Activated CD8-positive, alpha-beta T cell treated with anti-CD3 and anti-CD28 coated beads, Interleukin-2, amount 10 ng/mL, durations not matched to agents 7 days and 5 days (primary cell): ENCODE measurements at regions not wholly inside any gene's neighbourhood (a gene's known extent, or its start where the extent isn't known, plus 50 kb on each side); places are given as distances from the start of the nearest gene placed in this dataset.

Experiments used
- ATAC-seq: fragments of 150-1000 bp; cut with Tn5 transposase; one replicate; pipeline ENCODE4 v1.10.0; 2021; ENCODE audit warnings: moderate library complexity
- CTCF ChIA-PET: fragments of 350-600 bp; sonication (Branson Sonifier 250); formaldehyde crosslinking; loops from one replicate; lab custom pipeline; 2021; ENCODE audit warnings: antibody characterized with exemption; lab: Charles Lee
- POLR2A ChIA-PET: fragments of 350-600 bp; sonication (Branson Sonifier 250); formaldehyde crosslinking; loops from one replicate; lab custom pipeline; 2021; ENCODE audit warnings: antibody characterized with exemption; lab: Charles Lee
- DNase-seq: peaks from one replicate; pipeline ENCODE4 v3.0.0-alpha.2; 2020
- H3K27ac Mint-ChIP-seq: one replicate; pipeline ENCODE4 v1.8.0; 2021; ENCODE audit warnings: mild to moderate bottlenecking, mixed read lengths
- H3K27me3 Mint-ChIP-seq: one replicate; pipeline ENCODE4 v1.8.0; 2021; ENCODE audit warnings: low read depth, mixed read lengths
- H3K36me3 Mint-ChIP-seq: one replicate; pipeline ENCODE4 v1.8.0; 2021; ENCODE audit warnings: low read depth, mixed read lengths
- H3K4me1 Mint-ChIP-seq: one replicate; pipeline ENCODE4 v1.8.0; 2021; ENCODE audit warnings: low read depth, mixed read lengths
- H3K4me3 Mint-ChIP-seq: one replicate; pipeline ENCODE4 v1.8.0; 2021; ENCODE audit warnings: mild to moderate bottlenecking, mixed read lengths
- H3K9me3 Mint-ChIP-seq: one replicate; pipeline ENCODE4 v1.8.0; 2022; ENCODE audit warnings: mixed read lengths; ENCODE audit not compliant: insufficient read depth

DNA sequence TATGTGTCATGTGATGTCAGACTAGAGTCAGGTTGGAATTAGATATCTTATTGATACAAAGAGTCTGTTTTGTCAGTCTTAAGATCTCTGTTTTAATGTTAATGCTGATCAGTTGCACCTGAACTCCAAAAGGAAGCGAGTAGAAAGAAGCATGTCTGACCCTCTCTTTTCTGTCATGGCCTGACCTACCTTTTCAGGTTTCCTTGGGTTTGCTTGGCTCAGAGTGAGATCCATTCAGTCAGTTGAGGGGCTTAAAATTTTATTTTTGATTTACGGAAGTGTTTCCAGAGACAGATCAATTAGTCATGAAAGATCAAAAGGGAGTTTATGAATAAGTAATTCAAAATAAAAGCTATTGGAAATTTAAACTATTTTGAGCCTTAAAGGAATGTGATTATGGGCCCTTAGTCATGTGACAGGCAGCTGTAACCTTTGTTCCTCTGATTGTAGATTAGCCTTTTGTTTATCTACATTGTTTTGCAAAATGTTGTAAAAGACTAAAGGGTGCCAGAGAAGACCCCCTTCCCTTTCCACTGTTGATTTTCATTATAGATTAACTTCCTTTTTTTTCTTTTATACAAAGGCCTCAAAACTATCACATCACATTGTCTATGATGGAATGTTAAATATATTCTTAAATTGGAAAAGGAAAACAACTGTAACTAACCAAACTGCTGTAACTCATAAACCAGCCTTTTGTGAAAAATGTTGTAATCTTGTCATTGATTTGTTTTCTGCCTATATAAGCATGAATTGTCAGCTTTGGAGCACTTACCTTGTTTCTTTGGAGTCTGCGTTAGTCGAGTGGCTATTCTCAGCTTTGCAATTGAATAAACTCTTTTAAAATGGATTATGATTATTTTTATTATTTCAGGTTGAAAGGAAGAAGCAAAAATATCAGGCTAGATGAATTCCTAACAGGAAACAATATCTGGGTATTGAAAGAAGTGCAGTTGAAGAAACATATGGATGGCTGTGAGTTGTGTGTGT lies 195.5 kb upstream of the MBL2 start:
- no peak overlapping the region for H3K27ac Mint-ChIP-seq

GRCh38 chr10:52966904-52967303 lies 194.3 kb upstream of the MBL2 start:
- H3K4me3 Mint-ChIP-seq: no peak overlapping the region
- ChIA-PET POLR2A (no interaction called here), CTCF (no interaction called here)
- H3K4me1 Mint-ChIP-seq: no peaks in the 10 kb centered on the region
- peaks cover 14% of the 10 kb centered on the region for H3K9me3 Mint-ChIP-seq
- no peaks in the 10 kb centered on the region for H3K27me3 Mint-ChIP-seq
- no peak for DNase-seq
- no peak for ATAC-seq
- H3K36me3 Mint-ChIP-seq: no peaks in the 10 kb centered on the region
- no peak overlapping the region for H3K27ac Mint-ChIP-seq

More for the DNA sequence above, 195.5 kb upstream of the MBL2 start:
- Mint-ChIP-seq H3K36me3 (no peaks in the 10 kb centered on the region), H3K27me3 (no peaks in the 10 kb centered on the region), H3K9me3 (peaks cover 14% of the 10 kb centered on the region), H3K4me3 (no peak overlapping the region), H3K4me1 (no peaks in the 10 kb centered on the region)
- ATAC-seq (no peak), DNase-seq (no peak)
- POLR2A ChIA-PET: no interaction called here
- CTCF ChIA-PET: no interaction called here

DNA sequence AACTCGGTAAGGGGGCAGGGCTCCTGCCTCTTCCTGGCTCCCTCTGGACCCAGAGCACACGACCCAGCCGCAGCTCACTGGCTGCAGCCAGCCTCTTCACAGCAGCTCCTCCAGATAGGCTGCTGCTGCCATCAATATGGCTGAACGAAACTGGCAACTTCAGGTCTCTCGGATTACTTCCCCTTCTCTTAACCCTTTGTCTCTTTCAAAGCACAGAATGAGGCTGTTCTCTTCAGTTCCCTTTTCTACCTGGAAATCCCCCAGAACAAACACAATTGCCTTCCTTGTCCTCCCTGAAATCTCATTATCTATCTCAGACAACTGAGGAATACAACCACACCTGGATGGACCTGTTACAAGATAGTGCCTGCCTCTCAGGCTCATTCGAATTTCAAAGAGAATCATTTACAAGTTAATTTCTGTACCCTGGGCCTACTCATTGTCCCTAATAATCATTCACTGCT lies 193.4 kb upstream of the MBL2 start:
- POLR2A ChIA-PET: no interaction called here
- Mint-ChIP-seq H3K27ac (no peak overlapping the region), H3K4me1 (no peaks in the 10 kb centered on the region), H3K4me3 (no peak overlapping the region), H3K9me3 (peaks cover 7% of the 10 kb centered on the region), H3K36me3 (no peaks in the 10 kb centered on the region), H3K27me3 (no peaks in the 10 kb centered on the region)
- ATAC-seq: no peak
- CTCF ChIA-PET: no interaction called here
- DNase-seq: no peak

- ChIA-PET CTCF (no interaction called here), POLR2A (no interaction called here)
- no peak overlapping the region for H3K4me3 Mint-ChIP-seq
- H3K27ac Mint-ChIP-seq: no peak overlapping the region
- ATAC-seq (no peak), DNase-seq (no peak)
- H3K4me1 Mint-ChIP-seq: no peaks in the 10 kb centered on the region
- peaks cover 7% of the 10 kb centered on the region for H3K9me3 Mint-ChIP-seq
- H3K36me3 Mint-ChIP-seq: no peaks in the 10 kb centered on the region
- H3K27me3 Mint-ChIP-seq: no peaks in the 10 kb centered on the region
These were observed 192.9 kb upstream of the MBL2 start for GRCh38 chr10:52965509-52965908.

- H3K27me3 Mint-ChIP-seq: no peaks in the 10 kb centered on the region
- no peaks in the 10 kb centered on the region for H3K4me1 Mint-ChIP-seq
- H3K27ac Mint-ChIP-seq: no peak overlapping the region
- ChIA-PET CTCF (no interaction called here), POLR2A (no interaction called here)
- DNase-seq (no peak), ATAC-seq (no peak)
- H3K36me3 Mint-ChIP-seq: no peaks in the 10 kb centered on the region
- H3K9me3 Mint-ChIP-seq: no peaks in the 10 kb centered on the region
- no peak overlapping the region for H3K4me3 Mint-ChIP-seq
These were observed 188.7 kb upstream of the MBL2 start for GRCh38 chr10:52961323-52961722.

GRCh38 chr10:52959810-52960209 lies 187.2 kb upstream of the MBL2 start:
- CTCF ChIA-PET: no interaction called here
- Mint-ChIP-seq H3K27me3 (no peaks in the 10 kb centered on the region), H3K4me3 (no peak overlapping the region), H3K36me3 (no peaks in the 10 kb centered on the region), H3K4me1 (no peaks in the 10 kb centered on the region), H3K9me3 (no peaks in the 10 kb centered on the region), H3K27ac (no peak overlapping the region)
- POLR2A ChIA-PET: no interaction called here
- DNase-seq (no peak), ATAC-seq (no peak)

DNA sequence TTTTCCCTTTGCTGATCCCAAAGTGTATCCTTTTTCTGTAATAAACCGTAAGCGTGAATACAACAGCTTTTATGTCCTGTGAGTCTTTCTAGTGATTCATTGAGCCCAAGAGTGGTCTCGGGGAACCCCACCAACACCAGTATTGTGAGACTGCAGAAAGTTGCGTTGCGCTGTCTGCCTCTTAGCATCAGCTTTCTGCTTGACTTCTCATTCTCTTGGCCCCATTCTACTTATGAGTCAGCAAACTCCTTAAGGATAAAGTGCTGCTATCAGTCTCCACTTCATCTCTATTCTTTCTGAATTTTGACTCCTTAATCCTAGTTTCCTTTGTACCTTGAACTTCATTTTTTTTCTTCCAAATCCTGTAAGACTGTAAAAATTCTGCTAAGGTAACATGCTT lies 184.3 kb upstream of the MBL2 start:
- H3K4me3 Mint-ChIP-seq: no peak overlapping the region
- H3K27ac Mint-ChIP-seq: no peak overlapping the region
- H3K36me3 Mint-ChIP-seq: no peaks in the 10 kb centered on the region
- DNase-seq: no peak
- ChIA-PET CTCF (no interaction called here), POLR2A (no interaction called here)
- peaks cover 5% of the 10 kb centered on the region for H3K9me3 Mint-ChIP-seq
- ATAC-seq: no peak
- H3K4me1 Mint-ChIP-seq: no peaks in the 10 kb centered on the region
- no peaks in the 10 kb centered on the region for H3K27me3 Mint-ChIP-seq

DNA sequence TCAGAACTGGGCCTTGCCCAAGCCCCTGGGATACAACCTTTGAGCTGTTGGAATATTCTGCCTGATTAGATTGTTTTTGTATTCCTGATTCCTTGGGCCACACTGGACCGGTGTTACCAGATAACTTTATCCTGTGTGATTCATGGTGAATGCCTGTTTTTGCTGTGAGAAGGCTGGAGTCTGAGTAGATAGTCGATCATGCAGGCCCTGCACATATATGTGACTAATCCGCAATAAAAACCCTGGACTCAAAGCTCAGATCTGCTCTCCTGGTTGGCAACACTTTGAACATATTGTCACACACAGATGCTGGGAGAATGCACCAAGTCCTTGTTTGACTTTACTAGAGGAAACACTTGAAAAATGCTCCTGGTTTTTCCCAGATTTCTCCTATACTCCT lies 183.9 kb upstream of the MBL2 start:
- Mint-ChIP-seq H3K4me3 (no peak overlapping the region), H3K4me1 (no peaks in the 10 kb centered on the region), H3K27me3 (no peaks in the 10 kb centered on the region), H3K36me3 (no peaks in the 10 kb centered on the region), H3K27ac (no peak overlapping the region), H3K9me3 (peaks cover 5% of the 10 kb centered on the region)
- DNase-seq (no peak), ATAC-seq (no peak)
- ChIA-PET CTCF (no interaction called here), POLR2A (no interaction called here)

DNA sequence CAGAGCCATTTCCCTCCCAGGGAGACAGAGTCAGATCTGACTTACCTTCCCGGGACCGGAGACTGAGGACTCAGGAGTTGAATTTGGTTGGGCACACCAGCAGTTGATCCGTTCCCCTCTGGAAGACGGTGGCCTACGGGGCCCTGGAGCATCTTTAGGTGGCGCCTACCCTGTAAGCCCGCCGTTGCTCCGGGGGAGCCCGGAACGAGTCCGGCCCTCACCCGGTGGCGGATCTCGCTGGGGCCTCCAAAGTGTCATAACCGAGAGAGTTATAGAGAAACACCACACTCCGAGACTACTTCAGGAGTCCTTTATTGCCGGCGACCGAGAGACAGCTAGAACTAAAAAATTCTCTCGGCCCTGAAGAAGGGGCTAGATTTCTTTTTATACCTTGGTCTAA lies 182.8 kb upstream of the MBL2 start:
- DNase-seq (no peak), ATAC-seq (no peak)
- Mint-ChIP-seq H3K27ac (no peak overlapping the region), H3K36me3 (no peaks in the 10 kb centered on the region), H3K27me3 (no peaks in the 10 kb centered on the region), H3K4me3 (no peak overlapping the region), H3K4me1 (no peaks in the 10 kb centered on the region), H3K9me3 (peaks cover 5% of the 10 kb centered on the region)
- ChIA-PET CTCF (no interaction called here), POLR2A (no interaction called here)

- DNase-seq (no peak), ATAC-seq (no peak)
- peaks cover 8% of the 10 kb centered on the region for H3K9me3 Mint-ChIP-seq
- CTCF ChIA-PET: no interaction called here
- H3K27me3 Mint-ChIP-seq: no peaks in the 10 kb centered on the region
- H3K4me1 Mint-ChIP-seq: no peaks in the 10 kb centered on the region
- no peak overlapping the region for H3K27ac Mint-ChIP-seq
- H3K36me3 Mint-ChIP-seq: no peaks in the 10 kb centered on the region
- POLR2A ChIA-PET: no interaction called here
- H3K4me3 Mint-ChIP-seq: no peak overlapping the region
These were observed 181.8 kb upstream of the MBL2 start for GRCh38 chr10:52954407-52954806.

DNA sequence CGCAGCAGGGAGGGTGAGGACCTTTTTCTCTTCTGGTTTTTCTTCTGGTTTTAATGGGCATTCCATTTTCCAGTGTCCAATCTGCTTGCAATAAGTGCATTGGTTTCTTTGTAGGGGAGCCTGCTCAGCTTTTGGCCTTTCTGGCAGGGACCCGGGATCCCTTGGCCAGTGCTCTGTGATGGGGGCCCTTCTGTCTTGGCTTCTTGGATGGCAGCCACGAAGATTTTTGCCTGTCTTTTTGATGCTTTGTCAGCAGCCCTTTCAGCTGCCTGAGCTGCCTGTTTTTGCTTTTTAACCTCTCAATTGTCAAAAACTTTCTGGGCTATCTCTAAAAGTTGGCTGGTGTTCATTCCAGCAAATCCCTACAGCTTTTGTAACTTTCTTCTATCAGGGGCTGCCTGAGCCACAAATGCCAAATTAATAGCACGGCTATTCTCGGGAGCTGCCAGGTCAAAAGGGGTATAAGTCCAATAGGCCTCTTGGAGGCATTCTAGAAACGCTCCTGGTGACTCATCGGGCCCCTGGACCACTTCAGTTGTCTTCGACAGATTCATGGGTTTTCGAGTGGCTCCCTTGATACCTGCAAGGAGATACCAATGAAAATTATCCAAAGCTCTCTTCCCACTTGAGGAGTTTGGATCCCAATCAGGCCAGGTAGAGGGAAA lies 179.9 kb upstream of the MBL2 start:
- H3K27me3 Mint-ChIP-seq: no peaks in the 10 kb centered on the region
- POLR2A ChIA-PET: no interaction called here
- no peak overlapping the region for H3K4me3 Mint-ChIP-seq
- ATAC-seq (no peak), DNase-seq (no peak)
- H3K4me1 Mint-ChIP-seq: no peaks in the 10 kb centered on the region
- no peak overlapping the region for H3K27ac Mint-ChIP-seq
- H3K9me3 Mint-ChIP-seq: peaks cover 13% of the 10 kb centered on the region
- no peaks in the 10 kb centered on the region for H3K36me3 Mint-ChIP-seq
- CTCF ChIA-PET: no interaction called here

GRCh38 chr10:52951824-52952223 lies 179.2 kb upstream of the MBL2 start:
- DNase-seq (no peak), ATAC-seq (no peak)
- POLR2A ChIA-PET: no interaction called here
- Mint-ChIP-seq H3K27ac (no peak overlapping the region), H3K27me3 (no peaks in the 10 kb centered on the region), H3K4me1 (no peaks in the 10 kb centered on the region), H3K4me3 (no peak overlapping the region), H3K9me3 (peaks cover 13% of the 10 kb centered on the region), H3K36me3 (no peaks in the 10 kb centered on the region)
- CTCF ChIA-PET: no interaction called here
